Effector CD4-positive, alpha-beta T cell (primary cell): ENCODE measurements at regions not wholly inside any gene's neighbourhood (a gene's known extent, or its start where the extent isn't known, plus 50 kb on each side); places are given as distances from the start of the nearest gene placed in this dataset.

Experiments
- DNase-seq: peaks from one replicate; pipeline ENCODE4 v3.0.0-alpha.2; 2020

DNA sequence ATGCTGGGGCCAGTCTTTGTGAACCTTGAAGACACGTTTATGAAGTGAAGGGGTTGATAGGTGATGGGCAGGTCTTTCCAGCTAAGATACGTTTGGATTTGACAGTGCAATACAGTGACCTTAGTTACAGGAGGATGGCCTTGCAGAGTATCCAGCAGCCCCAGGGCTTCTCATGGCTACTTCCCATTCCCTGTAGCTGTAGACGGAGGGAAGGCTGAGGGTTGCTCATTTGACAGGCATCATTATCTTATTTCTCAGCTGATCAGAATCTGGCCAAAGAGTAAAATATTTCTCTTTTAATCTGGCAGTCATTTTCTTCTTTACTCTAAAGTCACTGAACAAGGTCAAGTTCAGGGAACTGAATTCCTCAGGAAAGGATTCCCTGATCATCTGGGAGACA, 85.1 kb upstream of the RMDN2 start:
- no peak for DNase-seq

DNA sequence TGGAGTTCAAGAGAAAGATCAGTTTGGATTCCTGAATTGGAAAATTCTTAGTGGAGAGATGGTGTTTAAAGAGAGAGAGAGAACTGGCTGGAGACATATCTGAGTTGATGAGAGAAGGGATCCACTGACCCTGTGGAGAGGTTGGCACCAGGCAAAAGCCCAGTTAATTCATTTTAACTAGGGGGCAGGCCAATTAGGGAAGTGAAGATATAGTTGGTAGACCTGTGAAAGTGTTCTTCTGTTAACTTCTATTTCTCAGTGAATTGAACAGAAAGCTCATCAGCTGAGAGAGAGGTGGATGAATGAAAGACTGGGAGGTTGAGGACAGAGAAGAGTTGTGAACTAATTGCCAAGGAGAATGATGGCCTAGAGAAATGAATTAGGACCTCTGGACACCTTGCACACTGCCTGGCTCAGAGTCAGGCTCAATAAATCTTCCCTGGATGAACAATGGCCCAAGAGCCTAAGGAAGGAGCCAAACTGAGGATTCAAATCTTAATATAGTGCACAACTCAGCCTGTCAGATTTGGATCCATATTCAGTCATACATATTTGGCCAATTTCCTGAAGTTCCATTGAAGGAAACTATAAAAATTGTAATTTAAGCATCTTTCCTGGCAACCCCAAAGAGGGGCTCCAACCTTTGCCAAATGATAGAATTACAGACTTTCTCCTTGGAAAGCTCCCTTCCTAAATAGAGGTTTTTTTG, 82.2 kb upstream of the RMDN2 start:
- no peak for DNase-seq

DNA sequence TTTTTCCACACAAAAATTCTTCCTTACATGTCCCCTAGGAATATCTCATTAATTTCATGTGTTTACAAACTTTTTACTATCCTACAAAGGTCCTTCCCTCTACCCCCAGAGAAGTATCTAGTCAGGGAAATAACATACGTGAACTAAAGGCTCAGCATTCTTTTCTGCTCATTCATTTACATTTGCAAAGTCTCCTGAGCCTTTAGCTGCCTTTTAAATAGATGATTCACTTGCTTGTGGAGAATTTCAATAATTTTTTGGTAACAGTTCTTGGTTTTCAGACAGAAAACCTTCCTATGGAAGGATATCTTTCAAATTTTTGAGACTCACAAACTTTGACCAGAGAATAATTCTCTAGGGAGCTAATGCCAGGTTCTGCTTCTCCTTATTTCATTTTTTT, 81.5 kb upstream of the RMDN2 start:
- DNase-seq = no peak

DNA sequence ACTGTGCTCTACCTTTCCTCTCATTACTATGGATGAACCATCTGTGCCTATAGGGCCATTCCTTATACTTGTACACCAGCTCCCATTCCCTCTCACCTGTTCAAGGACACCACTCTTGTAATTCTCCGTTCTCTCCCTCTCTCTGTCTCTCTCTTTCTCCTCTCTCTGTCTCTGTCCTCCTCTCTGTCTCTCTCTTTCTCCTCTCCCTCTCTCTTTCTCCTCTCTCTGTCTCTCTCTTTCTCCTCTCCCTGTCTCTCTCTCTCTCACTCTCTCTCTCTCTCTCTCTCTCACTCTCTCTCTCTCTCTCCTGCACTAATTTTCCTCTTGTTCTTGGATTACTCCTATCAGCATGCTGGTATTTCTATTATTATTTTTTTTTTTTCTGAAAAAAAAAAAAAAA, 78.9 kb upstream of the RMDN2 start:
- no peak for DNase-seq

DNA sequence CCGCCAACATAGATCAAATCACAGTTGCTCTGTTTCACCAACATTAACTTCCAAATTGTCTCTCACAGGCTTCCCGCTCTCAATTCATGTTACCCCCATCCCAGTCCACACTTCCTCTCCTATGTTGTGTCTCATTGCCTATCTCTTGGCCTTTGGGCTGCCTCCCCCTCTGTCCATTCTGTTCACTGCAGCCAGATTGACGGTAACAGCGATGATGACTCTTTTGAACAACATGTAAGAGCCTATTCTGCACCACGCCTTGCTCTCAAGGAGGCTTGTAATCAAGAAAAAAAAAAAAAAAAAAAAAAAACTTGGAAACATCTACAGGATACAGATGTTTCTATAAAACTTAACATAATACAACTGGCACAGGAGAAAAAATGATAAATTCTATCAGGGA, 77.3 kb upstream of the RMDN2 start:
- DNase-seq = no peak

DNA sequence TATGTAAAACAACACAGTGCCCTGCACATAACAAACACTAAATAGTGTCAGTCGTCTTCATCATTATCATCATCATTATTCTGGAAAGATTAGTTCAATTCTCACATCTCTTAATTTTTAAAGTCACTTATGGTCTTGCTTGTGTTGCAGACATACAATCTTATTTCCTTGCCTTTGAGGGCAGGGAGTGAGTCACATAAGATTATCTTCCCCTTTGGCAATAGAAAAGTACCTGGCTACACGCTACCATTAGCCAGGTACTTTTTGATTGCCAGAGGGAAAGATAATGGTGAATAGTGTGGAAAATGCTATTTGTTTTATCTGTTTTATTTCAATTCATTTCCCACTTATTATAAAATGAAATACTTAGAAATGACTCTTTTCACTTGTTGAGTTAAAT, 76.6 kb upstream of the RMDN2 start:
- no peak for DNase-seq

DNA sequence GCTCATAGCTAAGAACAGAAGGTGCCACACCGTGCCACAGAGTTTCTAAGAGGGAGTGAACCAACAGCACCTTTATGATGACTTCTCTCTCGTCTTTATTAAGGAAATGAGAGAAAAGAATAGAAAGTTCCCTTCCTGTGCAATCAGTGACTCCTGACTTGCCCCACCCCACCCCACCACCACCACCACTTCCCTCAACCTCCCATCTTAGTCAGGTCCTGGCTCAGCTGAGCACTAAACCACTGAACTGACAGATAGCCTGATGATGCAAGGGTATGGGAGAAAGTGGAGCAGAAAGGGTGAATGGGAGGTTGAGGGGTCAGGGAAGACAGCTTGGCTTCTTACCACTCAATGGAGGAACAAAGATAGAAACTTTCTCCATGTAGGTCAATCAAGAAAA, 75.2 kb upstream of the RMDN2 start:
- DNase-seq = no peak

DNA sequence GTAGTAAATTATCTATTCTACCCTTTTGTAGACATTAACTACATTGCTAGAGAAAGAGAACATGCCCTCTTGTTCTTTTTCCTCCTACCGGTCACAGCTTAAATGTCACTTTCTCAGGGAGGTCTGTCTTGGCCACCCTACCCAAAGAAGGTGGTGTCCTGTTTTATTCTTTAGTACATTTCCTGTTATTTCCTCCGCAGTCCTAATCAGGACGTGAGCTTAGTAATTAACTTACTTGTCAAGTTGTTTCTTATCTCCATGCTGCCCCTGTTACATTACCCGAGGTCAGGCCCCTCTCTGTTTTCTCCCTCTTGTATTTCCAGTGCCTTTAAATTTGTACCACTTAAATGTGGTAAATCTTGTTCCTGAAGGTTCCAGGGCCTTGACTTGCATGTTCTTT, 73.7 kb upstream of the RMDN2 start:
- DNase-seq = no peak

DNA sequence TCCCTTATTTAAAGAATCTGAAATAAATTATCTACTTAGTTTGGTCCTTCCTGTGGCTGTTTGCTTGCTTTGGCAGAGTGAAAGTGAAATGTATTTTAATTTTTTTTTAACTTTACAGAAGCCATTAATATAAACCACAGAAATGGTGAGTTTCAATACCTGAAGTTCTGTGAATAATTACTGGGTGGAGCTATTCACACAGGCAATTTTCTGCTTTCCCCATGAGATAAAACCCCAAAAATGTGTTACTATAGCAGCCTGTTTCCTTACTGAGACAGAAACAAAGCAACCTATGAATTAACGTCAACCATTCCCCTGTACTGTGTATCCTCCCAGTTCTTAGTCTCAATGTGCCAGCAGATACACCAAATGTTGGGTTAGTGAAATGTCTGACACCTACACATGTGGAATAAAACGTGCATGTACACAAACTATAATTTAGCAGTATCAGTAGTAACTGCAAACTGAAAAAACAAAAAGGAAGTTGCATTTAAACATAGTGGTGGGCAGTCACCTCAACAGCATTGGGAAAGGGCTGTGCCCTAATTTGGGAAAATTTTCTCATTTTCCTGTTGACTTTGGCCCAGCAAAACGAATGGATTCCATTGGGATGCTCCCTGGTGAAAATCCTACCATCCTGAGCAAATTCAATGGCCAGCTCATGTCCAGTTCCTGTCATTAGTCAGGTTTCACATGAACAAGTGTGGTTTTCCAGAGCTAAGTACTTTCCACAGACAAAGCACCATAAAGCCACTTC, 73.1 kb upstream of the RMDN2 start:
- no peak for DNase-seq

DNA sequence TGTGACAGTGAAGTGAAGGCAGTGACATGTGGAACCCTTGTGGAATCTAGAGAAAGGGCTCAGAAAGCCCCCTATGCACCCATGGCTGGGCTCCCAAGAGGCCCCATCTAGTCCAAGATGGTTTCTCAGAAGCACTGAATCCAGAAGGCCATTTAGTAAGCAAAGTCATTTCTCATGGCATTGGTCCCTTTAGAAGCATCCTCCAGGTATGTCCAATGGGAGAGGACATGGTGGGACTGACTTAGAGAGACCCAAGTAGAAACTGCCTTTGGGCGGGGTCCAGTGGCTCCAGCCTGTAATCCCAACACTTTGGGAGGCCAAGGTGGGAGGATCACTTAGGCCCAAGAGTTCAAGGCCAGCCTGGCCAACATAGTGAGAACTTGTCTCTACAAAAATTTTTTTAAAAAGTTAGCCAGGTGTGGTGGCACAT, 72.5 kb upstream of the RMDN2 start:
- no peak for DNase-seq

DNA sequence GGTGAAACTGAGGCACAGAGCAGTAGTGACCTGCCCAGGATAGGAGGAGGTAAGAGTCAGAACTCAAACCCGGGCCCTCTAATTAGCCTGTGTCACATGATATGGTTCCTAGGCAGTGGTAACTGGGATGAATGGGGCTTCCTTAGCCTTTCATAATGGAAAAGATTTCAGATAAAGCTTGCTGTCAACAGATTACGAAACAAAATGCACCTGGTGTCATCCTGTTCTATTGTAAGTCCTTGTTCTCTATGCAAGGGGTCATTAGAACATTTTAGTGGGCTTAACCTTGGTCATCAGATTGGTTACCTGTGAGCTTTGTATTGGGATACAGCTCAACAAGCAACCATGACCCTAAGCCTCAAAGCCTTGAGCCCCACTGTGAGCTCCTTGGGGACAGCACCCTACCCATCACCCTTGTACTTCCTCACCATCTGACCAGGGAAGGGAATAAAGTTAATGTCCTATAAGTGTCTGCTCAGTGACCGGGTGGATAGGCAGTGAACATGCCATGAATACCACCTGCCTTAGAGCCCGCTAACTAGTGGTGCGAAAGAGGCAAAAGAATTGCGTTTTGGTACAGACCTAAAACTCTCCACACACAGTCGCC, 70.3 kb upstream of the RMDN2 start:
- no peak for DNase-seq

DNA sequence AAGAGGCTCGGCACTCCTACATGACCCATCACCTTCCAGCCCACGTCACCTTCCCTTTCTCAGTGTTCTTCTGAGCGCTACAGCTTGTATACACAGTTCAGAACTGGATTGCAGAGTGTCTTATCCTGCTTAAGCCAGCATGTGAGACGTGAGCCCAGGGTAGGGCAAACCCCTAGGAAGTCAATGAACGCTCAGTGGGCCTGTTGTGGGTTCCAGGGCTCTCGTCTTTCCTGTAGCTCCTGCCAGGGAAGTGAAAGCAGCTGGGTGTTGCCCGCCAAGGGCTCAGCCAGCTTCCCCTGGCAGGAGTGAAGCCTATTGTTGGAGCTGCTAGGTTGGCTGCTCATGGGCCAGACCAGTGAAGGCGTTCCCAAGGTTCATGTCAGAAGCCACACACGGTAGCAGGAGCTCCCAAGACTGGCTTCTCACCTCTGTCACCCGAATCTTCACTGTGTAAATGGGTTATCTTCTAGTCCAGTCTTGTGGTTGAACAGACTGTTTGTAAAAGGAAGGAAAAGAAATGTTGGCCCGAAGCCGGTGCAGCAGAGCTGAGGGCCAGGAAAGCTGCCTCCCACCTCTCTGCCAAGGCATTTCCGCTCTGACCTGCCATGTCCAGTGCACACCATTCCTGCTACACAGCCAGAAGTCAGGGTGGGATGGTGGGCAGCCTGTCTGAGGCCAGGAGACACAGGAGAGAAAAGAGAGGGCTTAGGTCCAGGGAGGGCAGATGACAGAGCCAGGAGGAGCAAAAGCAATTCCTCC, 69.6 kb upstream of the RMDN2 start:
- no peak for DNase-seq

DNA sequence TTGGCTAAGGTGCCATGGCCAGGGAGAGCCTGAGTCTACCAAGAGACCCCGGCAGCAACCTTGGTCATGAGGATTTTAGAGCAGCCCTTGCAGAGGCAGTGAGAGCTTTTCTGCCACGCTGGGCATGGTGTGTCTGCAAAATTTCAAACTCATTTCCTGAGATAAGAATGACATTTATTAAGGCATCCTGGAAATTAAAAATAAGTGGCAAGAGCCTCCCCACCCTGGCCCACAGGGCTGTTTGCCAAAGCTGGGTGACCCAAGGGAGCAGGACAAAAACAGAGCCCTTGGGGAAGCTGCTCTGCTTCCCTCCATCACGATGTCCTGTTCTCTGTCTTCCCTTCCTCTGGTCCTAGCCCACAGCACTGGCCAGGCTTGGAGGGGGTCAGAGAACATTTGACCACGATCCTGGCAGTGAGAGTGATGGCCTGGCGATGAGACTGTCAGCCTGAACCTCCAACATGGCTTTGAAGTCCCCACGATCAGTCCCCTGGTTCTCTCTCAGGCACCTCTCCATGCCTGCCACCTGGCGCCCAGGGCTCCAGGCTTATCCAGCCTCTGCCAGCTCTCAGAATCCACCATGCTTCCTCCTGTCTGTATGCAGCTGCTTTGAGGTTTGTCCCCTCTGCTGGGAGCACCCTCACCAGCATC, 68.9 kb upstream of the RMDN2 start:
- DNase-seq = no peak

DNA sequence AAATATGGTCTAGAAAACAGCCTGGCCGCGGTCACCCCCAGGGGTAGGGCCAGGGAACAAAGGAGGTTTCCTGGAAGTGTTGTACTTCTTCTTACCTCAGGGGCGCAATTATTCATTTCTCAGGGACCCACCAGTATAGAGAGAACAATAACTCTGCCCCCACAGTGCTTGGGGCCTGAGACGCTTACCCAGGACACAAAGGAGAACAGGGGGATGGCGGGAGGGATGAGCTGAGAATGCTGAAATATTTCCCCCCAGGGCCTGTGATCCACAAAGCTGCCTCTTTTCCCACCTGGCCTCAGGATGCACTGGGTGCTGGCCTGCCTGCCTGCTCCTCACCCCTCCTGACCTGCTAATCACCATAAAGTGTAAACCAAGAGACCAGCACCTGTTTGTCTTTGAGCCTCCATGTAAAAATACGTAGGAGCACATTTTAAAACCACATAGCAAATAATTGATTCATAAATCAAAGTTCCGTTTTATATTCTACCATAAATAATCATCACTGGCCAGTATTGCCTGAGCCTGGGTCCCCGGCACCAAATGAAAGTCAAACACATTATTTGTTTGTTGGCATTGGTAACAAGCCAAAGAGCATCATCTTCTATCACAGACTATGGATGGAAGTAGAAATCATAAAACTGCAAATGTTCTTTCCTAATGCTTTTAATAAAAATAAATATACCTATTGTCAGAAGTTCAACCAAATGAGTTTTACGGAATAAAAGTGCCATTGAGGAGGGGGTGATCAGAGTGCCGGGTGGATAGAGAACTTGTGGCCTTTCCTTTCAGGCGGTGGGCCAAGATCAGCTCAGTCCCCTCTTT, 67.3 kb upstream of the RMDN2 start:
- DNase-seq = no peak

DNA sequence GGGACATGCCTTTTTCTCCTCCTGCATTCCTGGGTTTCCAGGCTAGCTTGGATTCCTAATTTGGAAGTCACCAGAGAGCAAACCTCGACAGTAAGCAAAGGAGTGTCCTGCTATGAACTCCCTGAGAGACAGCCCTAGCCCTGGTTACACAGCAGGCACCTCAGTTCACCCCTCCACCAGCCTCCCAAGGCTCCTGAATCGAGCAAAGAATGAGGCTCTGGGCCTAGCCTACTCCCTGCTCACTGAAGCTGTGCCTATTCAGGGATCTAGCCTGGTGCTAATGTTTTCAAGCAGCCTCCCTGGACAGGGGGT, 66.7 kb upstream of the RMDN2 start:
- no peak for DNase-seq

DNA sequence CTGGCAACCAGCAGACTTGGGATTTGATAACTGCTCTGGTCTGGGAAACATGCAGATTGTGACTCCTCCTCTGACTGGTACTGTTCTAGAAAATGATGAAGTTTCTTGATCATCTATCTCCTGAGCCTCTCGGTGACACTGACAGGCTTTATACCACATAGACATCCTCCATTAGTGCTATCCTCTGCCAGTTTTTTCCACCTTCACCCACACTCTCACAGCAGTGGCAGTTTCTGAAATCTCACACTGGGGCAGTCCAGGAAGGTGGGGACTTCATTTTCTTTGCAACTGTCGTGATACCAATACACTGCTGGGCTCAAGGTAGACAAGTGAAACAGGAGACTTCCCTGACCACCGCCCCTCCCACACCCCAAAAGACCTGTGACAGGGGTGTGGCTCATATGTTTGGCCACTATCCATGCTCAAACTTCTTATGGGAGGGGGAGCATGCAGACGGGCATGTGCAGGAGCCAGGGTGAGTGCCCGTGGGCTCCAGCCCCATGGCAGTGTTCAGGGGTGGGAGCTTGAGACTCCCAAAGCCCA, 66.3 kb upstream of the RMDN2 start:
- no peak for DNase-seq

DNA sequence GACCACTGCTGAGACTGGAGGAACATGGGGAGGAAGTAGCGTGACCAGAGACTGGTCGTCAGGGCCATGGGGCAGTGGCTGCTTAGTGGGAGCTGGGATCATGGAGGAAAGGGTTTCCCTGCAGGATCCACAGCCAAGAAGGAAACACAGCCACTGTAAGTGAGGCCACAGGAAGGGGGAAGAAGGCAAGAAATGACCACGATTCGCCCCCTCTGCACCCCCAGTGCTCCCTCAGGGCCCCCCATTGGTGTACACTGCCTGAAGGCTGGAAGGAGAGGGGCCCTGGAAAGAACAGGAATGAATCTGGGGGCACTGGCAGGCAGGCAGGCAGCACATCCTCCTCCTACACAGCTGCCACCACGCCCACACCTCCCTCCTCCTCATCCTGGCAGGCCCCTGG, 62.5 kb upstream of the RMDN2 start:
- DNase-seq = no peak

DNA sequence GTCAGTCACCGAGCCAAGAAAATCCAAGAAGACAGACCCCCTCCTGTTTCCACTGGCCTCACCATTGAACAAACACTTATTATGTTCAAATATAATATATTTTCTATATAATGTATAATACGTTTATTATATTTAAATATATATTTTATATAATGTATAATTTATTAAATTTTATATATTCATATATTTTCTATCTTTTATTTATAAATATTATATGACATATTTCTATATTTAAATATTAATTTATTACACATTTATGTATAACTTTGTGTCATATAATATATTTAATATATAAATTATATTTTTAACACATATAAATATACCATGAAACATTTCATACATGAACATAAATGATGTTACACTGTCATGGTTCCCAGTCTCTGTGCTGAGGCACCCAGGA, 60.9 kb upstream of the RMDN2 start:
- DNase-seq = no peak

DNA sequence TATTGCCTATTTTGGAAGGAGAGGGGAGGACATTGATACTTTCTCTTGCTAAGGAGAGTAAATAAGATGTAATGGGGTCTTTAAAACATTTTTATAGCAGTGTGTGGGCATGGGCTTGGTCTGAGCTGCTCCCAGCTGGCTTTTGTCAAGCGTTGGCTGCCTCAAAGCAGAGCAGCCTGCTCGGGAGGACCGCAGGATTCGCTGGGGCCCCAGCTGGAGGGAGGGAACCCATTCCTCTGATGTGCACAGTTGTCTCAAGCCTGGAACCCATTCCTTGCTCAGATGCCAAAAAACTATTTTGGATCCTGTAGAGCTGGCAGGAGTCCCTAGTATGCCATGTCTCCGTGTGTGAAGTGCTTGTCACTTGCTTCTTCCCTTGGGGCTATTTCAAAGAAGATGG, 59.4 kb upstream of the RMDN2 start:
- no peak for DNase-seq

DNA sequence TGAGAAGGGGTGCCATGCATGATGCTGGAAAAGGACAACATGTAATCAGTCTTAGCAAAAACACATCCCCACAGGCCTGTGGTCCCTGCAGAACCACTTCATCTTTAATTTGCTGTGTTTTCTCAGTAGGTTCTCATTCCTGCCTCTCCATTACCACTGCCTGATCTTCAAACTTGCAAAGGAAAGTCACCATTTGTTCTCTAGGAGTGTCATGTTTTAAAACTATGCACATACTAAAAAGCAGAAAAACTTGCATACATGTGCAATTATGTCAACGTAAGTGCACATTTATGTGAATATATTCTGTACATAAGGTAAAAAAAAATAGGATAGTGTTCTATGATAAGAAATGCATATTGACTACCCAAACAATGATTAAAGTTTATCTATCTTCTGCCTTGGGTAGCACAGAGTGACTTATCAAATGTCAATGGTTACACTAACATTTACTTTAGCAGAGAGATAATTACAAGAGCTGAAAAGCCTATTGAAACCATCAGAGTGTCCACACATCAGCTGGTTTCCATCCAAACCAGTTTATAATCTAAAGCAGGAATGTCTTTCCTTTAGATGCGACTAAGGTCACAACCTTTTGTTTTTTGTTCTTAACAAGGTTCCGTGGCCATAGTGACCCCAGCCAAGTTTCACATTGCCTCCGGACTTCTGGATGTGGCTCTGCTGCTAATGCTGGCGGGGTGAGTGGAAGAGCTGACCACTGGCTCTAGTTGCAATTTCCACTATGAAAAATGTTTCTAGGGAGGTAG, 58.7 kb upstream of the RMDN2 start:
- DNase-seq = no peak

DNA sequence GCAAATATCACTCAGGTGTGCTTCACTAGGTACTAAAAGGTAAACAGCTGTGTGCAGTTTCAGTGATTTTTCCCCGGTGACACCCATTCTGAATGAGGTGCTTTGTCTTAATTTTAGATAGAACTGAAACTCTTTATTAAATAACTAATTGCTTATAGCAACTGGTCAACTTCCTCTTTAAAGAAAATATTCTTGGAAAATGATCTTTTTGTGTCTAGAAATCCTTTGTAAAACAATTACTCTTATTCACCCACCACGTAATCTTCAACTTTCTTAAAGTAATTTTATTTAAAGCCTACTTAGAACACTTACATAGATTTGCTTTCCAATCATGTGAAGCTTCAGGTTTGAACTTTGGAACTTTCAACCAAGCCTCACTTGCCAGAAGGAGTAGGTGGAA, 57.9 kb upstream of the RMDN2 start:
- no peak for DNase-seq
